NCI-H146 treated with DMSO at 0.1 percent for 48 hours (cell line): ENCODE measurements at regions not wholly inside any gene's neighbourhood (a gene's known extent, or its start where the extent isn't known, plus 50 kb on each side); places are given as distances from the start of the nearest gene placed in this dataset.
"Not testable (repeated sequence)": the region's sequence is repeated elsewhere in the genome, so short reads cannot be mapped to it uniquely, and the experiment has no call there.

Experiments
- DNase-seq: peaks from one replicate; lab custom pipeline; 2025; ENCODE audit not compliant: unreplicated experiment; lab: John Stamatoyannopoulos, UW

- peak; percentile 76 for DNase-seq
Measured at GRCh38 chr2:175366815-175367214, 185.3 kb upstream of the ATP5MC3 start.

DNA sequence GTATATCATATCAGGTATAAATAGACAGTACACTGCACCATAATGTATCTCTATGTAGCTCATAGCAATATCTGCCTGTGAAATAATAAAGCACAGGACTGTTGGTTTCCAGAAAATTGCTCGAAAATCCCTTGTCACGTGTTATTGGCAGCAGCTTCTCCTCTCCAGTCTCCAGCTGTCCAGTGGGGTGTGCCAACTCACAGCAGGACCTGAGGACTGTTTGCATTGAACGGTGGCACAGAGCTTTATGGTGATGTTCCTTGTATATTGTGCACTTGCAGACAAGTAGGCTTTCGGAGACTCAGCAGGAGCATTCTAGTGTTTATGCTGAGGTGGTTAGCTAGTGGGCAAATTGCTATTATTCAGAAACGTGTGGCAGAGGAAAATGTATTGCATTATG is 182.2 kb upstream of the ATP5MC3 start:
- DNase-seq, result peak; percentile 92

DNA sequence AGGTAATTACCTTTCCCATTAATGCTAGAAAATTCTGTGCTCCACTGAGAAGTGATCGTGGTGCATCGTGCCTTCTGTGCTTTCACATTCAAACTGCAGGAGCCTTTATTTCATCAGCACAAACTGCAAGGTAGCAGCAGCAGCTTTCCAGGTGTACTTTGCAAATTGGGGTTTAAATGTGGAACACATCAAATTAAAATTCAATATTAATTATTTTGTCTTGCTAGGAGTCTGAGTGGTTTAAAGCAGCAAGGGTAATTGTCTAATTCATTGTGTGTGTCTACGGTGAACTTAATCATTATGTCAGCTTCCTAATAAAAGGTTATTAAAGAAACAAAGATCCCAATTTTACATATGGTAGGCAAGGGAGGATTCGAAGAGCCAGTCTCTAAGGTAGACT is 180.8 kb upstream of the ATP5MC3 start:
- no peak for DNase-seq

- no peak for DNase-seq
Measured at GRCh38 chr2:175359710-175360109, 178.2 kb upstream of the ATP5MC3 start.

GRCh38 chr2:175356901-175357300 is 175.4 kb upstream of the ATP5MC3 start:
- DNase-seq, result no peak

- no peak for DNase-seq
Measured at GRCh38 chr2:175355246-175355645, 173.7 kb upstream of the ATP5MC3 start.

- no peak for DNase-seq
Measured at GRCh38 chr2:175353275-175353674, 171.8 kb upstream of the ATP5MC3 start.

- DNase-seq, result no peak
Measured at GRCh38 chr2:175351512-175351911, 170.0 kb upstream of the ATP5MC3 start.

DNA sequence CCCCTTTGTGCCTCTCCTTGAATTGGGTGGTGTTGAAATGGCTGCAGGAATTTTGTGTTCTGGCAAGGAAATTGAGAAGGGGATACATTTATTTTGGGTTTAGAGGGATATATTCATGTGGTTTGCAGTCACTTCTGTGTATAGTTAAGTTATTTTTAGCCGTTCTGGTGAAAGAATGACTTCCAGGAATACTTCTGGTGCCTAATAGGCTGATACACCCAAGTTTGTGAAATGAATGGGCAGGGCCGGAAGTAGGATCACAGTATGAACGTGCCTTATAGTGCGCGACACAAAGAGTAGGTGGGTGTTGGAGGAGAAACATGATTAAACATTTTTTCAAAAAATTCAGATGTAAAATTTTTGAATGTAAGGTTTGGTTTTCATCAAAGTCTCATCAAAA is 168.6 kb upstream of the ATP5MC3 start:
- no peak for DNase-seq

DNA sequence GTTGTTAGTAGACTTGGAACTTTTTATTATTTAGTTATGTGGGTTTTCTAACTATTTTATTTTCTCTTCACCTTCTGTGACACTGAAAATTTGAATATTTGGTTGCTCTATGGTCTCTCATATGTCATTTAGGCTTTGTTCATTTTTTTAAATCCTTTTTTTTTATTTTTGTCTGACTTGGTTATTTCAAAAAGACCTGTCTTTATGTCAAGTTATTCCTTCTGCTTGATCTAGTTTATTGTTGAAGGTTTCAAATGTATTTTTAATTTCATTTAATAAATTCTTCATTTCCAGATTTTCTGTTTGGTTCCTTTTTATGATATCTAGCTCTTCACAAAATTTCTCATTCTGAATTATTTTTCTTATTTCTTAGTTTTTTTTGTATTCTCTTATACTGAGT is 160.6 kb upstream of the ATP5MC3 start:
- no peak for DNase-seq

DNA sequence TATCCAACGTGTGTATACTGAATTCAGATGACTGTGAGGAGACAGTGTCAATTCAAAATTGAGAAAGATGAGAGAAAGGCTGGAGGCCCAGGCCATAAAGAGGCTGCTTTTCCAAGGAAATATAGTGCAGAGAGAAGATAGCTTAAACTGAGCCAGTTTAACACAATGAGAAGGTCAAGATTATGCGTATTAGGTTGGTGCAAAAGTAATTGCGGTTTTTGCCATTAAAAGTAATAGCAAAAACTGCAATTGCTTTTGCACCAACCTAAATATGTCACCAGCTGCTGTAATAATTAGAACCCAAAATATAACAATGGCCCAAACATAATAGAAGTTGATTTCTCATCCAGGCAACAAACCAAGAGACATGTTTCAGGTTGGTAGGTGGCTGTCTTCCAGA is 148.7 kb upstream of the ATP5MC3 start:
- no peak for DNase-seq

DNA sequence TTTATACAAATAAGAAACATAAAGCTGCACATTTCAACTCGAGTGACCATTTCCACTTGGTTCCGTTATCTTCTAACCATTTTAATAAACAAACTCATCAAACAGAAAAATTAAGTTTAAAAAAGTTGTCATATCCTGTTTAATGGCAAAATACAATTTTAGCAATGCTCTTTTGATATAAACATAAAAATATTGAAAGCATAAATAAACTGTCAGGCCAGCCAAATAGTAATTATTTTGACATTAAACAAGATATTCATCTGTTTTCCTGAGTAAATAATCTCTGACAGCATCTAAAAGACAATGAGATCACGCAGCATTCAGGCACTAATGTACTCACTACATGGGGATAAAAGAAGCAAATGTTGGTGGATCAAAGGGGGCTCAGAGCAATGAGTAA is 145.3 kb upstream of the ATP5MC3 start:
- no peak for DNase-seq

- DNase-seq, result not testable (repeated sequence)
Measured at GRCh38 chr2:175326164-175326563, 144.7 kb upstream of the ATP5MC3 start.

DNA sequence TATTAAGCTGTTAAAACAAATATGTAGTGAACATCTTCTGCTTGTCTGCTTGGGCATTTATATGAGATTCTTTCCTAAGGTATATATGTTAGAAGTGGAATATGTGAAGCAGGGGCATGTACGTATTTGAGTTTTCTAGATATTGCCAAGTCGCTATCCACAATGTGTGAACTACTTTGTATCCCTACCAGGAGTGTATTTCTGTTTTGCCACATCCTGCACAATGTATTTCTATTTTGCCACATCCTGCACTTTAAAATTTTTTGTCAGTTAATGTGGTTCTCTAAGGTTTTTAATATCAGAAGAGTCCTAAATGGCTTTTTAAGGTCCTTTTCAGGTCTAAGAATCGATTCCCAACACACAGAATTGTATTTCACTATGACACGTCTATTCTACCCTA is 141.7 kb upstream of the ATP5MC3 start:
- DNase-seq, result no peak

DNA sequence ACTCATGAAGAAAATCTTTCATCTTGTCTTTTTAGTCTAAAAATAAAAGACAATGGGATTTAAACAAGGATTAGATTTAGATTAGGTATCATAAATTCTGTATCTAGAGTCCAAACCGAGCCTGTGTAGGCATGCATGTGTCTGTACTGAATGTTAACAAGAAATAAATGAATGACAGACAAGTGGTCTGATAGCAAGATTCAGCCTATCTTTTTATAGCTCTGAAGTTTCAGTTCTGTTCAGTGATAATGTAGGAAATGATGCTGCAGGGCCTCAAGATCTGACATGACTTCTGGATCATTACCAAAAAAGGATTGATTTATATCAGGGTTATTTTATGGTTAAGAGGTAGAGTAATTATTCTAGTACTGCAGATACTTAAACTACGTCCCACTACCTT is 137.0 kb upstream of the ATP5MC3 start:
- no peak for DNase-seq

DNA sequence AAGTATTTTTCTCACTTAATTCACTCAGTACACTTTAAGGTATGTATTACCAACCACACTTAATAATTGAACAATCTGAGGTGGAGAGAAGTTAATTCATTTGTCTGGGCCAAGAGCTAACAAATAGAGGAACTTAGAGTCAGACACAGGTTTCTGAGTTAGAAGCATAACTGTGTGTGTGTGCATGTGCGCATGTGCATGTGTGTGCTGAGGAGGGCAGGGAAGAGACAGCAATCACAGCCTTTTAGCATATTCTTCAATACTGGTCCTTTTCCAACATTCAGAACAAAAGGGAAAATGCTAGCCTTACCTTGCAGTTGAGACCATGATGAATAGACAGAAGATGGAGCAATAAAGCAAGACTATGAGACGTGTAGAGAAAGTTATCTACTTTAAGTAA is 136.2 kb upstream of the ATP5MC3 start:
- DNase-seq, result no peak

DNA sequence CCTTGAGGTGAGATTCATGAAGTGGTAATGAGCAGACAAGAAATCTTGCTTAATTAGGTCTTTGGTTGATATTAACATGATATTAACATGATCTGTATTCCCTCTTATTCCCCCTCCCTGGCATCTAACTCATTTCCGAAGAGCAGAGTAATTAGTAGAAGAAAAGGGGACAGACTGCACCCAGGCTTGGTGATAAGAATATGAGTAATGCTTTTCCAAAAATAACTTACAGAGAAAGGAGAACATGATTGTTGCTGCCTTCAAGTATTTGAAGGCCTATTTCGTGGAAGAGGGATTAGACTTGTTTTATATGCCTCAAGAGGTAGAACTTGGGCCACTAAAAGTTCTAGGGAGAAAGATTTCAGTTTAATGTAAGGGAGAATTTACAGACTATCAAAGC is 130.6 kb upstream of the ATP5MC3 start:
- no peak for DNase-seq

GRCh38 chr2:175310813-175311504 is 129.4 kb upstream of the ATP5MC3 start:
- DNase-seq, result no peak

DNA sequence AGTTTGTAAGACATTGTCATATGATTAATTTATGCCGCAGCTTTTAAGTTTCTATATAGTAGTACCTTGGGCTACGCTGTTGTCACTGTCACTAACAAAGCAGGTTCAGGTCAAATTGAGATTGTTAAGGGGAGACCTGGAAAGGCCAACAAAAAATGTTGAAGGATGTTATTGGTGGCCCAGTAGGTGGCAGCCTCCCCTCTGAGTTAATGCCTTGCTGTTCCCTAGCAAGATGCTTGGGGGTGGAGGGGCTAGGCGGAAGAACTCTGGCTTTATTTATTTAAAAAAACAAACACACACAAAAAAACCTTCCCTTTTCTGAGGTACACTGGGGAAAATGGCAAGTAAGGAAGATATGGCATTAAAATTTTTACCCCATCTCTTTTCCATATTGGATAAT is 128.3 kb upstream of the ATP5MC3 start:
- DNase-seq, result peak; percentile 64

DNA sequence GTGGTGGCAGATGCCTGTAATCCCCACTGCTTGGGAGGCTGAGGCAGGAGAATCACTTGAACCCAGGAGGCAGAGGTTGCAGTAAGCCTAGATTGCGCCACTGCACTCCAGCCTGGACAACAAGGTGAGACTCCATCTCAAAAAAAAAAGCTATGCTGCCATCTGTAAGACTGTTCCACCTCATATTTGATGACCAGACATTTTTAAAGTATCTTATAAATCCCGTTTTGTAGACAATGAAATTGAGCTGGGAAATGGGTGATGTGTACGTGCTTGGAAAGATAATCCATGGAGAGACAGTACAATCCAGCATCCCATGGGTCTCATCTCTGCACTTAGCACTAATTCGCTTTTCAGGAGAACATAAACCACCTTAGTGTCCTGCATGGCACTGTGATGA is 126.5 kb upstream of the ATP5MC3 start:
- DNase-seq, result no peak

DNA sequence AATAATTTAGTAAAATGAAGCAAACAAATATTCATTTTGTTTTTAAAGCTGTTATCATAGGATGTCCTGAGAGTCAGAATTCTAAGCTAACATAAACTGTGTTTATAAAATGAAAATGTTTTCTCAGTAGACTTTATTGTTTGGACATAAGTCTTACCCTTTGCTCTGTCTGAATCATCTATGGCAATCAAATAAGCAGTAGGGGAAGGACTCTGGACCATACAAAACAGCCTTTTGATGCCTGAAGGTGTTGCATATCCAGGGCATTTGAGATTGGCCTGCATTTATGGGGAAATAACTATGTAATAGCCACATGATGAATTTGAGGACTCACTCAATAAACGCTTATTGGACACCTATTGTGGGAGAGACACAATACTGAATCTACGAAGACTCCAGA is 123.0 kb upstream of the ATP5MC3 start:
- no peak for DNase-seq

DNA sequence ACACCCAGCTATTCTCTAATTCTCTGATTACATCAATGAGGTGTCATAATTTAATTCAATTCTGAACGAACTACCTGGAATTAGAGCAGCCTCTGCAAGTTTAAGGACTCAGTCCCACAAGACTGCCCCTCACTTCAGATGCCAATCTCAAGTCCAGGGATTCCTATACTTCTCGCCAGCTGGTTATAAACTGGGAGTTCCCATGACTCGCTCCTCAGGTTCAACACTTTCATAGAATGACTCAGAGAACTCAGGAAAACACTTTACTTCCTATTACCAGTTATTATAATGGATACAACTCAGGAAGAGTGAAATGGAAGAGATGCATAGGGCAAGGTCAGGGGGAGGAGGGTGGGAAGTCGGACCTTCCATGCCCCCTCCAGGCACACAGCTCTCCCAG is 112.3 kb upstream of the ATP5MC3 start:
- DNase-seq, result no peak

DNA sequence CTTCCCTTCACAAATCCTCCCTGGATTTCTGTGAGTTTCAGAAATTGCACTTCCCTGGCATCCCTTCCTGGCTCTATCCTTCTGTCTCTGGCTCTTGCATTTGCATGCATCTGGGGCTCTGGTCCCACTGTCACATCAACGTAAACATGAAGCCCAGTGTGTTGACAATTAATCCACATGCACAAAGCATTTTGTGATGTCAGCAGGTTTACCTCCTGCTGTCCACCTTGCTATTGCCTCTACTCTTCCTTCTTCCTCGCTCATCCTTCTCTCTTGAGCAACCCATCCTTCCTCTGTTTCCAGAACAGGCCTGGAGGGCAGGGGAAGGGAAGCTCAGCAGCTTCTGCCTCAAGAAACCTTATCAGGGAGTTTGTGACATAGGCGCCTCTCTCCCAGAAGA is 111.7 kb upstream of the ATP5MC3 start:
- no peak for DNase-seq

GRCh38 chr2:175282886-175283285 is 101.4 kb upstream of the ATP5MC3 start:
- no peak for DNase-seq
